ENCODE measurements at regions not wholly inside any gene's neighbourhood (a gene's known extent, or its start where the extent isn't known, plus 50 kb on each side); places are given as distances from the start of the nearest gene placed in this dataset.

GRCh38 chr11:13104619-13105236 lies 95.6 kb downstream of the RASSF10 start:
- Histone ChIP-seq H3K36me3 (ENCODE audit: control insufficient read depth in 2 of 2, insufficient read depth in 2 of 2, low read length in 2 of 2) (no peaks in the 10 kb centered on the region), H3K9ac (ENCODE audit: low read depth in 1 of 2, low read length in 2 of 2) (no peak overlapping the region), H3K27me3 (ENCODE audit: control insufficient read depth in 2 of 2, insufficient read depth in 2 of 2, low read length in 2 of 2) (no peaks in the 10 kb centered on the region), H3K4me1 (ENCODE audit: control insufficient read depth in 2 of 2, insufficient read depth in 2 of 2, low read length in 2 of 2) (peaks cover 0 to 6% of the 10 kb centered on the region in 2 donors), H3K4me3 (ENCODE audit: low read length in 2 of 2) (no peak overlapping the region), H3K27ac (ENCODE audit: low read depth in 2 of 2, low read length in 2 of 2) (no peak overlapping the region), H3K9me3 (ENCODE audit: control insufficient read depth in 2 of 2, low read length in 2 of 2) (no peaks in the 10 kb centered on the region)

GRCh38 chr11:13105237-13105844 lies 96.2 kb downstream of the RASSF10 start:
- H3K9ac ChIP-seq (ENCODE audit: low read depth in 1 of 2, low read length in 2 of 2), result no peak overlapping the region
- no peak overlapping the region for H3K27ac ChIP-seq (ENCODE audit: low read depth in 2 of 2, low read length in 2 of 2)
- H3K27me3 ChIP-seq (ENCODE audit: control insufficient read depth in 2 of 2, insufficient read depth in 2 of 2, low read length in 2 of 2), result no peaks in the 10 kb centered on the region
- H3K9me3 ChIP-seq (ENCODE audit: control insufficient read depth in 2 of 2, low read length in 2 of 2), result no peaks in the 10 kb centered on the region
- peaks cover 0 to 6% of the 10 kb centered on the region in 2 donors for H3K4me1 ChIP-seq (ENCODE audit: control insufficient read depth in 2 of 2, insufficient read depth in 2 of 2, low read length in 2 of 2)
- no peak overlapping the region for H3K4me3 ChIP-seq (ENCODE audit: low read length in 2 of 2)
- no peaks in the 10 kb centered on the region for H3K36me3 ChIP-seq (ENCODE audit: control insufficient read depth in 2 of 2, insufficient read depth in 2 of 2, low read length in 2 of 2)

- Histone ChIP-seq H3K4me1 (ENCODE audit: control insufficient read depth in 2 of 2, insufficient read depth in 2 of 2, low read length in 2 of 2) (peaks cover 0 to 6% of the 10 kb centered on the region in 2 donors), H3K36me3 (ENCODE audit: control insufficient read depth in 2 of 2, insufficient read depth in 2 of 2, low read length in 2 of 2) (no peaks in the 10 kb centered on the region), H3K27me3 (ENCODE audit: control insufficient read depth in 2 of 2, insufficient read depth in 2 of 2, low read length in 2 of 2) (no peaks in the 10 kb centered on the region), H3K4me3 (ENCODE audit: low read length in 2 of 2) (no peak overlapping the region), H3K9me3 (ENCODE audit: control insufficient read depth in 2 of 2, low read length in 2 of 2) (no peaks in the 10 kb centered on the region), H3K27ac (ENCODE audit: low read depth in 2 of 2, low read length in 2 of 2) (no peak overlapping the region), H3K9ac (ENCODE audit: low read depth in 1 of 2, low read length in 2 of 2) (no peak overlapping the region)
These were observed 98.5 kb downstream of the RASSF10 start for GRCh38 chr11:13107544-13108044.

- H3K27me3 ChIP-seq (ENCODE audit: control insufficient read depth in 2 of 2, insufficient read depth in 2 of 2, low read length in 2 of 2), result no peaks in the 10 kb centered on the region
- H3K36me3 ChIP-seq (ENCODE audit: control insufficient read depth in 2 of 2, insufficient read depth in 2 of 2, low read length in 2 of 2), result no peaks in the 10 kb centered on the region
- H3K9me3 ChIP-seq (ENCODE audit: control insufficient read depth in 2 of 2, low read length in 2 of 2), result no peaks in the 10 kb centered on the region
- H3K9ac ChIP-seq (ENCODE audit: low read depth in 1 of 2, low read length in 2 of 2), result no peak overlapping the region
- H3K27ac ChIP-seq (ENCODE audit: low read depth in 2 of 2, low read length in 2 of 2), result no peak overlapping the region
- H3K4me3 ChIP-seq (ENCODE audit: low read length in 2 of 2), result no peak overlapping the region
- peaks cover 0 to 6% of the 10 kb centered on the region in 2 donors for H3K4me1 ChIP-seq (ENCODE audit: control insufficient read depth in 2 of 2, insufficient read depth in 2 of 2, low read length in 2 of 2)
These were observed 99.3 kb downstream of the RASSF10 start for GRCh38 chr11:13108416-13108815.

- Histone ChIP-seq H3K9ac (ENCODE audit: low read depth in 1 of 2, low read length in 2 of 2) (no peak overlapping the region), H3K4me3 (ENCODE audit: low read length in 2 of 2) (no peak overlapping the region), H3K4me1 (ENCODE audit: control insufficient read depth in 2 of 2, insufficient read depth in 2 of 2, low read length in 2 of 2) (peaks cover 0 to 5% of the 10 kb centered on the region in 2 donors), H3K27me3 (ENCODE audit: control insufficient read depth in 2 of 2, insufficient read depth in 2 of 2, low read length in 2 of 2) (no peaks in the 10 kb centered on the region), H3K9me3 (ENCODE audit: control insufficient read depth in 2 of 2, low read length in 2 of 2) (no peaks in the 10 kb centered on the region), H3K27ac (ENCODE audit: low read depth in 2 of 2, low read length in 2 of 2) (no peak overlapping the region), H3K36me3 (ENCODE audit: control insufficient read depth in 2 of 2, insufficient read depth in 2 of 2, low read length in 2 of 2) (no peaks in the 10 kb centered on the region)
These were observed 100.5 kb downstream of the RASSF10 start for GRCh38 chr11:13109616-13110015.

GRCh38 chr11:13110145-13110544 lies 101.0 kb downstream of the RASSF10 start:
- no peak overlapping the region for H3K27ac ChIP-seq (ENCODE audit: low read depth in 2 of 2, low read length in 2 of 2)

GRCh38 chr11:13110929-13111812 lies 102.1 kb downstream of the RASSF10 start:
- H3K27ac ChIP-seq (ENCODE audit: low read depth in 2 of 2, low read length in 2 of 2), result no peak overlapping the region
- H3K4me1 ChIP-seq (ENCODE audit: control insufficient read depth in 2 of 2, insufficient read depth in 2 of 2, low read length in 2 of 2), result no peaks in the 10 kb centered on the region

More at GRCh38 chr11:13110145-13110544, 101.0 kb downstream of the RASSF10 start:
- H3K36me3 ChIP-seq (ENCODE audit: control insufficient read depth in 2 of 2, insufficient read depth in 2 of 2, low read length in 2 of 2), result no peaks in the 10 kb centered on the region
- peaks cover 0 to under 1% of the 10 kb centered on the region in 2 donors for H3K4me1 ChIP-seq (ENCODE audit: control insufficient read depth in 2 of 2, insufficient read depth in 2 of 2, low read length in 2 of 2)
- no peaks in the 10 kb centered on the region for H3K9me3 ChIP-seq (ENCODE audit: control insufficient read depth in 2 of 2, low read length in 2 of 2)
- no peak overlapping the region for H3K9ac ChIP-seq (ENCODE audit: low read depth in 1 of 2, low read length in 2 of 2)
- H3K27me3 ChIP-seq (ENCODE audit: control insufficient read depth in 2 of 2, insufficient read depth in 2 of 2, low read length in 2 of 2), result no peaks in the 10 kb centered on the region
- H3K4me3 ChIP-seq (ENCODE audit: low read length in 2 of 2), result no peak overlapping the region

GRCh38 chr11:13111813-13112130 lies 102.7 kb downstream of the RASSF10 start:
- no peak overlapping the region for H3K27ac ChIP-seq (ENCODE audit: low read depth in 2 of 2, low read length in 2 of 2)
- H3K4me3 ChIP-seq (ENCODE audit: low read length in 2 of 2), result no peak overlapping the region
- no peaks in the 10 kb centered on the region for H3K27me3 ChIP-seq (ENCODE audit: control insufficient read depth in 2 of 2, insufficient read depth in 2 of 2, low read length in 2 of 2)
- H3K9ac ChIP-seq (ENCODE audit: low read depth in 1 of 2, low read length in 2 of 2), result no peak overlapping the region
- no peaks in the 10 kb centered on the region for H3K9me3 ChIP-seq (ENCODE audit: control insufficient read depth in 2 of 2, low read length in 2 of 2)
- no peaks in the 10 kb centered on the region for H3K36me3 ChIP-seq (ENCODE audit: control insufficient read depth in 2 of 2, insufficient read depth in 2 of 2, low read length in 2 of 2)
- H3K4me1 ChIP-seq (ENCODE audit: control insufficient read depth in 2 of 2, insufficient read depth in 2 of 2, low read length in 2 of 2), result no peaks in the 10 kb centered on the region

More at GRCh38 chr11:13110929-13111812, 102.1 kb downstream of the RASSF10 start:
- Histone ChIP-seq H3K4me3 (ENCODE audit: low read length in 2 of 2) (no peak overlapping the region), H3K27me3 (ENCODE audit: control insufficient read depth in 2 of 2, insufficient read depth in 2 of 2, low read length in 2 of 2) (no peaks in the 10 kb centered on the region), H3K9me3 (ENCODE audit: control insufficient read depth in 2 of 2, low read length in 2 of 2) (no peaks in the 10 kb centered on the region), H3K9ac (ENCODE audit: low read depth in 1 of 2, low read length in 2 of 2) (no peak overlapping the region), H3K36me3 (ENCODE audit: control insufficient read depth in 2 of 2, insufficient read depth in 2 of 2, low read length in 2 of 2) (no peaks in the 10 kb centered on the region)

- Histone ChIP-seq H3K4me3 (ENCODE audit: low read length in 2 of 2) (no peak overlapping the region), H3K36me3 (ENCODE audit: control insufficient read depth in 2 of 2, insufficient read depth in 2 of 2, low read length in 2 of 2) (no peaks in the 10 kb centered on the region), H3K27me3 (ENCODE audit: control insufficient read depth in 2 of 2, insufficient read depth in 2 of 2, low read length in 2 of 2) (no peaks in the 10 kb centered on the region), H3K27ac (ENCODE audit: low read depth in 2 of 2, low read length in 2 of 2) (no peak overlapping the region), H3K9ac (ENCODE audit: low read depth in 1 of 2, low read length in 2 of 2) (no peak overlapping the region), H3K9me3 (ENCODE audit: control insufficient read depth in 2 of 2, low read length in 2 of 2) (no peaks in the 10 kb centered on the region), H3K4me1 (ENCODE audit: control insufficient read depth in 2 of 2, insufficient read depth in 2 of 2, low read length in 2 of 2) (no peaks in the 10 kb centered on the region)
These were observed 105.7 kb downstream of the RASSF10 start for GRCh38 chr11:13114566-13115379.
